T-helper 9 cell (primary cell): ENCODE measurements at regions not wholly inside any gene's neighbourhood (a gene's known extent, or its start where the extent isn't known, plus 50 kb on each side); places are given as distances from the start of the nearest gene placed in this dataset.

Experiments used
- DNase-seq: peaks from one replicate; pipeline ENCODE4 v3.0.0-alpha.2; 2020

DNA sequence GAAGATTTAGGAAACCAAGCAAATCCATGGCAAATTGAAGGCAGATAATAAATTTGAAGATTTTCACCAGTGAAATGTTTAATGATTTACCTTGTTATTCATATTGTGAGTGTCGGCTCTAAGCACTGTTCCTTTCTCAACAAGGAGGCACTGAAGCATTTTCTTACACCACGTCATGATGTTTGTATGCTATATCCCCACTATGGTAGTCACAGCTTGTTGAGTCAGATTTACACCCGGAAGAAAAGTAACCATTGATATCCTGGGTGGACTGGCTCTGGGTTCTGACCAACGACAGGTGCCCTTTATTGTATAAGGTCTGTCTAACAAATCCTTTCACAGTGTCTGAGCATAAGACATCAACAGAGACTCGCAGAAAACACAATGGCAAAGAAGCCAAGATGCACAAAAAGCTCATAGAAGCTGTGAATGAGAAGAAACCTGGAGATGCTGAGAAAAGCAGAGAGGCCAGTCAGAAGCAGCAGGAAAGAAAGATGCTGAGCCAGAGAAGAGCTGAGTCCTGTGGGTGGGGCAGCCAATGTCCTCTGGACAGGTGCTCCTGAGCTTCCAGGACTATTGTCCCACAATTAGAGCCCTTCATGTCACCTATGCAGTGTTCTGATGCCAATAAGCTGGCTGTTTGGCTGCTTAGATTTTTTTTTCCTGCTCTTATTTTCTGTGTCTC lies 49.7 kb upstream of the ARHGAP5 start:
- no peak for DNase-seq
